Stomach (tissue), 8 donors: ENCODE measurements at regions not wholly inside any gene's neighbourhood (a gene's known extent, or its start where the extent isn't known, plus 50 kb on each side); places are given as distances from the start of the nearest gene placed in this dataset.

Source experiments
- DNase-seq, 2 donors: peaks; one replicate each; pipeline versions ENCODE4 v3.0.0 to v3.0.0-alpha.2; 2013 to 2019
- H3K27ac ChIP-seq, 5 donors: fragments of 200-600 bp in 4 of 5; sonication (generic) in 4 of 5; one replicate each; pipeline ENCODE4 v1.5.1; 2013 to 2019; ENCODE audit warnings: mild to moderate bottlenecking in 1 of 5, moderate library complexity in 1 of 5
- H3K27me3 ChIP-seq, 3 donors: fragments of 200-600 bp; sonication (generic); one replicate each; pipeline ENCODE4 v1.5.1; 2017 to 2019; ENCODE audit warnings: mixed run types in 1 of 3
- H3K36me3 ChIP-seq, 4 donors: fragments of 200-600 bp; sonication (generic); 1 replicate in 3 of 4; 2 replicates in 1 of 4; pipeline ENCODE4 v1.5.1; 2016 to 2019
- H3K4me1 ChIP-seq, 4 donors: fragments of 200-600 bp; sonication (generic); one replicate each; pipeline ENCODE4 v1.5.1; 2016 to 2019
- H3K4me3 ChIP-seq, 4 donors: fragments of 200-600 bp; sonication (generic) in 3 of 4; one replicate each; pipeline ENCODE4 v1.5.1; 2016 to 2019; ENCODE audit warnings: mild to moderate bottlenecking in 1 of 4
- H3K9me3 ChIP-seq, 4 donors: fragments of 200-600 bp; sonication (generic); one replicate each; pipeline ENCODE4 v1.5.1; 2016 to 2019
- EP300 ChIP-seq: sonication (generic); formaldehyde crosslinking; IDR thresholded peaks from one replicate; pipeline ENCODE4 v1.6.1; 2017; ENCODE audit warnings: antibody characterized with exemption
- POLR2A ChIP-seq, 4 donors: fragments of 450-650 bp; IDR thresholded peaks; one replicate each; pipeline ENCODE4 v1.6.1; 2016; ENCODE audit warnings: antibody characterized with exemption in 4 of 4, control low read depth in 2 of 4, mild to moderate bottlenecking in 1 of 4, moderate library complexity in 1 of 4
- POLR2AphosphoS5 ChIP-seq, 3 donors: sonication (generic); formaldehyde crosslinking; IDR thresholded peaks; one replicate each; pipeline ENCODE4 v1.6.1; 2016; ENCODE audit warnings: antibody characterized with exemption in 3 of 3
- WGBS, 5 donors: extraction: QIAGEN DNeasy Blood & Tissue Kit in 3 of 5; methylation state at CpG; one replicate each; pipeline versions ENCODE4 v1.1.5 to v1.1.7; 2013 to 2018; 5-methylcytosine and 5-hydroxymethylcytosine counted together
- intact Hi-C: fragments of 100-400 bp; cut with DNase I; formaldehyde crosslinking; loops from one replicate; pipeline ENCODE4 v1.15.1; 2023; ENCODE audit warnings: low total_unique reads
- TF ChIP-seq, protein P1 (sequence below), 7 experiments: fragments of 450-650 bp in 4 of 7; fragments of 200-600 bp in 3 of 7; sonication (generic) in 3 of 7; IDR thresholded peaks; one replicate each; pipeline ENCODE4 v1.5.1; 2016 to 2019; ENCODE audit warnings: antibody characterized with exemption in 7 of 7, control low read depth in 2 of 7, mild to moderate bottlenecking in 1 of 7
- donor health status: healthy with polysubstance abuse.
- donor health status: Bipolar disorder and iron deficiency.
- donor health status: healthy.

DNA sequence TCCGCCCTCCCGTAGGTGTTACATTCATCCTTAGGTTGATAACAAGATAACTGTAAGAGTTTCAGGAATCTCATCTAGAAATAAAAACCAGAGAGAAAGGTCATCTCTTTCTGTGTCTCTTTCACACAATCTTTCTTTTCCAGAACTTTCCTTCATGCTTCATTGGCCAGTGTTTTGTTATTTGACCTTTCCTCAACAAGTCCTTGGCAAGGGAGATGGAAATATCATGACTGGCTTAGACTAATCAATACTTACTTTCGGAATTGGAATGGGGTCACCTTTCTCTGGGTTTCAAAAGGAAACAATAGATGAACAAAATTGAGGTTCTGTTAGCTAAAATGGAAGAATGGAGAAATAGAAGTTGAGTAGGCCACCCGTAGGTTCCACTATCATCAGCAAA lies 72.9 kb upstream of the PPP2R5A start:
- Histone ChIP-seq H3K4me1 (peaks cover 0 to 8% (median 0%) of the 10 kb centered on the region in 4 donors), H3K27me3 (no peaks in the 10 kb centered on the region), H3K4me3 (no peak overlapping the region), H3K9me3 (no peaks in the 10 kb centered on the region), H3K36me3 (no peaks in the 10 kb centered on the region), H3K27ac (no peak overlapping the region)
- WGBS, 5 donors: 91 to 99% (median 96%) methylated on average over 4 of the region's 4 CpGs
- TF ChIP-seq POLR2AphosphoS5 (IDR thresholded peaks at IDR 0.05): no peak
- no peak for TF ChIP-seq EP300
- no peak for TF ChIP-seq POLR2A (IDR thresholded peaks at IDR 0.05)
- TF ChIP-seq, protein P1, sequence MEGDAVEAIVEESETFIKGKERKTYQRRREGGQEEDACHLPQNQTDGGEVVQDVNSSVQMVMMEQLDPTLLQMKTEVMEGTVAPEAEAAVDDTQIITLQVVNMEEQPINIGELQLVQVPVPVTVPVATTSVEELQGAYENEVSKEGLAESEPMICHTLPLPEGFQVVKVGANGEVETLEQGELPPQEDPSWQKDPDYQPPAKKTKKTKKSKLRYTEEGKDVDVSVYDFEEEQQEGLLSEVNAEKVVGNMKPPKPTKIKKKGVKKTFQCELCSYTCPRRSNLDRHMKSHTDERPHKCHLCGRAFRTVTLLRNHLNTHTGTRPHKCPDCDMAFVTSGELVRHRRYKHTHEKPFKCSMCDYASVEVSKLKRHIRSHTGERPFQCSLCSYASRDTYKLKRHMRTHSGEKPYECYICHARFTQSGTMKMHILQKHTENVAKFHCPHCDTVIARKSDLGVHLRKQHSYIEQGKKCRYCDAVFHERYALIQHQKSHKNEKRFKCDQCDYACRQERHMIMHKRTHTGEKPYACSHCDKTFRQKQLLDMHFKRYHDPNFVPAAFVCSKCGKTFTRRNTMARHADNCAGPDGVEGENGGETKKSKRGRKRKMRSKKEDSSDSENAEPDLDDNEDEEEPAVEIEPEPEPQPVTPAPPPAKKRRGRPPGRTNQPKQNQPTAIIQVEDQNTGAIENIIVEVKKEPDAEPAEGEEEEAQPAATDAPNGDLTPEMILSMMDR (IDR thresholded peaks at IDR 0.05): no peak
- intact Hi-C loops: no loop called here
- no peak for DNase-seq

DNA sequence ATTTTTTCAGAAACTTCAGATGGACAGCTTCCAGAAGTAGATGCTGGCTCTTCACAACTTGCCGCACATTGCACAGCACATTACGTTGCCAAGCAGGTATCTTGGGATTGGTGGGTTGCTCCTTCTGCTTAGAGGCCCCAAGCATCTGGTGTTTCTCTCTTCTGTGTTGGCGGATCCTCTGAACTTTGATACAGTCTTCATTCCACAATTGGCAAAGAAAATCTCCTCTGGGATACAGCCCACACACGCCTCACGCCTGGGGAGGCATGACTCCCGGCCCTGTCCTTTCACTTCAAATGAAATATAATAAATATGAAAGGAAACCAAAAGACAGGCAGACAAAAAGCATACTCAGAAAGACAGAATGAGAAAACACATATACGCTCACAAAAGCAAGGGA lies 72.3 kb upstream of the PPP2R5A start:
- Histone ChIP-seq H3K4me3 (no peak overlapping the region), H3K27ac (no peak overlapping the region), H3K4me1 (peaks cover 0 to 13% (median 4%) of the 10 kb centered on the region in 4 donors), H3K36me3 (no peaks in the 10 kb centered on the region), H3K9me3 (no peaks in the 10 kb centered on the region), H3K27me3 (no peaks in the 10 kb centered on the region)
- intact Hi-C loops: no loop called here
- WGBS, 5 donors: 86 to 93% (median 91%) methylated on average over 7 of the region's 7 CpGs
- no peak for DNase-seq
- TF ChIP-seq POLR2A (IDR thresholded peaks at IDR 0.05): no peak
- TF ChIP-seq EP300: no peak
- TF ChIP-seq POLR2AphosphoS5 (IDR thresholded peaks at IDR 0.05): no peak
- TF ChIP-seq, protein P1 (IDR thresholded peaks at IDR 0.05): no peak

GRCh38 chr1:212213784-212214183 lies 71.4 kb upstream of the PPP2R5A start:
- Histone ChIP-seq H3K9me3 (no peaks in the 10 kb centered on the region), H3K4me3 (no peak overlapping the region), H3K4me1 (peaks cover 6 to 18% (median 13%) of the 10 kb centered on the region in 4 donors), H3K27me3 (no peaks in the 10 kb centered on the region), H3K27ac (no peak overlapping the region), H3K36me3 (no peaks in the 10 kb centered on the region)
- WGBS, 5 donors: 90 to 97% (median 96%) methylated on average over 2 of the region's 2 CpGs
- intact Hi-C loops: no loop called here
- no peak for TF ChIP-seq EP300
- no peak for TF ChIP-seq POLR2A (IDR thresholded peaks at IDR 0.05)
- TF ChIP-seq, protein P1 (IDR thresholded peaks at IDR 0.05): no peak
- TF ChIP-seq POLR2AphosphoS5 (IDR thresholded peaks at IDR 0.05): no peak
- no peak for DNase-seq

DNA sequence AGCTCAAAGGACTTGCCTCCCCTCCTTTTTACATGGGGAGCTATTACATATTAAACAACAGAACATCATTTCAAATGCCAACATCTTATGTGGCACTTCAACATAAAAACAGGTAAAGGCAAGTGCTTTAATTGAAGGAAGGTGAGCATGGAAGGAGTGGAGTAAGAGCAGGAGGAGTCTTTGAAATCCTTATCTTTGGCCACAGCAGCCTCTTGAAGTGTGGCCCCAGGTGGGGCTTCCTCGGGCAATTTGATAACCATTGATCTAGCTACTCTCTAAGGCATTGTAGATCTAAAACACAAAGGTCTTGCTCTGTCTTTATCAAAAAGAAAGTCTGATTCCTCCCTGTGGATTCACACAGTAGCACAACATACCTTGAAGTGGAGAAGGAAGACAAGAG lies 70.9 kb upstream of the PPP2R5A start:
- 0 to 44% (median 24%) methylated on average over 1 of the region's 1 CpG for WGBS, 5 donors
- DNase-seq: no peak
- H3K27ac ChIP-seq: no peak overlapping the region
- H3K4me3 ChIP-seq: no peak overlapping the region
- H3K36me3 ChIP-seq: no peaks in the 10 kb centered on the region
- intact Hi-C loops: no loop called here
- TF ChIP-seq, protein P1 (IDR thresholded peaks at IDR 0.05): no peak
- no peak for TF ChIP-seq POLR2A (IDR thresholded peaks at IDR 0.05)
- no peaks in the 10 kb centered on the region for H3K27me3 ChIP-seq
- peaks cover 11 to 18% (median 14%) of the 10 kb centered on the region in 4 donors for H3K4me1 ChIP-seq
- no peaks in the 10 kb centered on the region for H3K9me3 ChIP-seq
